Sigmoid colon (tissue), 3 donors: ENCODE measurements at regions not wholly inside any gene's neighbourhood (a gene's known extent, or its start where the extent isn't known, plus 50 kb on each side); places are given as distances from the start of the nearest gene placed in this dataset.

Experiments
- CTCF ChIP-seq, 4 experiments: fragments of 450-650 bp in 3 of 4; fragments of 200-600 bp in 1 of 4; IDR thresholded peaks; one replicate each; pipeline ENCODE4 v1.5.1; 2016 to 2019; ENCODE audit warnings: antibody characterized with exemption in 4 of 4, mild to moderate bottlenecking in 3 of 4, moderate library complexity in 2 of 4
- POLR2A ChIP-seq, 2 donors: fragments of 450-650 bp; IDR thresholded peaks; one replicate each; pipeline ENCODE4 v1.6.1; 2016; ENCODE audit warnings: antibody characterized with exemption in 2 of 2, mild to moderate bottlenecking in 2 of 2, moderate library complexity in 2 of 2

- TF ChIP-seq CTCF (IDR thresholded peaks at IDR 0.05): no peak
- TF ChIP-seq POLR2A (IDR thresholded peaks at IDR 0.05): no peak
These were observed 124.1 kb upstream of the THBS1 start for GRCh38 chr15:39456582-39457330.
